Mucosa of rectum (tissue), 2 donors: ENCODE measurements at regions not wholly inside any gene's neighbourhood (a gene's known extent, or its start where the extent isn't known, plus 50 kb on each side); places are given as distances from the start of the nearest gene placed in this dataset.

Experiments
- H3K27ac ChIP-seq, 2 donors: one replicate each; pipeline ENCODE4 v1.7.0; 2013; ENCODE audit warnings: inconsistent platforms in 2 of 2, low read depth in 2 of 2, low read length in 2 of 2
- H3K27me3 ChIP-seq, 2 donors: one replicate each; pipeline ENCODE4 v1.7.0; 2013; ENCODE audit warnings: low read length in 2 of 2; ENCODE audit not compliant: control insufficient read depth in 2 of 2, insufficient read depth in 2 of 2
- H3K36me3 ChIP-seq, 2 donors: one replicate each; pipeline ENCODE4 v1.7.0; 2013; ENCODE audit warnings: low read length in 2 of 2; ENCODE audit not compliant: control insufficient read depth in 2 of 2, insufficient read depth in 2 of 2
- H3K4me1 ChIP-seq, 2 donors: one replicate each; pipeline ENCODE4 v1.7.0; 2013; ENCODE audit warnings: low read length in 2 of 2, mild to moderate bottlenecking in 1 of 2; ENCODE audit not compliant: control insufficient read depth in 2 of 2, insufficient read depth in 2 of 2
- H3K4me3 ChIP-seq, 2 donors: one replicate each; pipeline ENCODE4 v1.7.0; 2013; ENCODE audit warnings: low read length in 2 of 2
- H3K9ac ChIP-seq, 2 donors: one replicate each; pipeline ENCODE4 v1.7.0; 2013; ENCODE audit warnings: low read length in 2 of 2, low read depth in 1 of 2, mild to moderate bottlenecking in 1 of 2
- H3K9me3 ChIP-seq, 2 donors: one replicate each; pipeline ENCODE4 v1.7.0; 2013; ENCODE audit warnings: low read length in 2 of 2; ENCODE audit not compliant: control insufficient read depth in 2 of 2
- donor health status: healthy.
- donor health status: Normal muscosa, but diverticular disease.

GRCh38 chr10:10318856-10319255 lies 698.8 kb upstream of the CELF2 start:
- no peak overlapping the region for H3K4me3 ChIP-seq
- no peak overlapping the region for H3K9ac ChIP-seq
- no peaks in the 10 kb centered on the region for H3K27me3 ChIP-seq
- no peaks in the 10 kb centered on the region for H3K36me3 ChIP-seq
- H3K4me1 ChIP-seq: no peaks in the 10 kb centered on the region
- H3K9me3 ChIP-seq: no peaks in the 10 kb centered on the region
- no peak overlapping the region for H3K27ac ChIP-seq

- Histone ChIP-seq H3K9me3 (no peaks in the 10 kb centered on the region), H3K27ac (no peak overlapping the region), H3K9ac (no peak overlapping the region), H3K27me3 (no peaks in the 10 kb centered on the region), H3K36me3 (no peaks in the 10 kb centered on the region), H3K4me1 (no peaks in the 10 kb centered on the region), H3K4me3 (no peak overlapping the region)
Observed at GRCh38 chr10:10320956-10321355, 696.7 kb upstream of the CELF2 start.

GRCh38 chr10:10326116-10326515 lies 691.6 kb upstream of the CELF2 start:
- no peaks in the 10 kb centered on the region for H3K9me3 ChIP-seq
- H3K4me3 ChIP-seq: no peak overlapping the region
- no peaks in the 10 kb centered on the region for H3K27me3 ChIP-seq

GRCh38 chr10:10327934-10328333 lies 689.7 kb upstream of the CELF2 start:
- Histone ChIP-seq H3K9me3 (no peaks in the 10 kb centered on the region), H3K27ac (no peak overlapping the region), H3K4me1 (no peaks in the 10 kb centered on the region), H3K27me3 (no peaks in the 10 kb centered on the region), H3K9ac (no peak overlapping the region), H3K4me3 (no peak overlapping the region), H3K36me3 (no peaks in the 10 kb centered on the region)

More at GRCh38 chr10:10326116-10326515, 691.6 kb upstream of the CELF2 start:
- no peak overlapping the region for H3K9ac ChIP-seq
- no peaks in the 10 kb centered on the region for H3K36me3 ChIP-seq
- no peak overlapping the region for H3K27ac ChIP-seq
- no peaks in the 10 kb centered on the region for H3K4me1 ChIP-seq

- no peak overlapping the region for H3K9ac ChIP-seq
- H3K27ac ChIP-seq: no peak overlapping the region
- no peaks in the 10 kb centered on the region for H3K27me3 ChIP-seq
- no peaks in the 10 kb centered on the region for H3K4me1 ChIP-seq
- H3K9me3 ChIP-seq: no peaks in the 10 kb centered on the region
- H3K36me3 ChIP-seq: no peaks in the 10 kb centered on the region
- no peak overlapping the region for H3K4me3 ChIP-seq
Observed at GRCh38 chr10:10330418-10330817, 687.3 kb upstream of the CELF2 start.

- Histone ChIP-seq H3K27ac (no peak overlapping the region), H3K27me3 (no peaks in the 10 kb centered on the region), H3K4me3 (no peak overlapping the region), H3K4me1 (no peaks in the 10 kb centered on the region), H3K36me3 (no peaks in the 10 kb centered on the region), H3K9ac (no peak overlapping the region), H3K9me3 (no peaks in the 10 kb centered on the region)
Observed at GRCh38 chr10:10332786-10333185, 684.9 kb upstream of the CELF2 start.

- Histone ChIP-seq H3K4me3 (no peak overlapping the region), H3K9me3 (no peaks in the 10 kb centered on the region), H3K27ac (no peak overlapping the region), H3K36me3 (no peaks in the 10 kb centered on the region), H3K4me1 (no peaks in the 10 kb centered on the region), H3K27me3 (no peaks in the 10 kb centered on the region), H3K9ac (no peak overlapping the region)
Observed at GRCh38 chr10:10333622-10334021, 684.0 kb upstream of the CELF2 start.

GRCh38 chr10:10338339-10338738 lies 679.3 kb upstream of the CELF2 start:
- no peaks in the 10 kb centered on the region for H3K9me3 ChIP-seq
- no peak overlapping the region for H3K27ac ChIP-seq
- no peak overlapping the region for H3K4me3 ChIP-seq
- H3K36me3 ChIP-seq: no peaks in the 10 kb centered on the region
- H3K27me3 ChIP-seq: no peaks in the 10 kb centered on the region
- H3K9ac ChIP-seq: no peak overlapping the region
- no peaks in the 10 kb centered on the region for H3K4me1 ChIP-seq

GRCh38 chr10:10346390-10347150 lies 671.1 kb upstream of the CELF2 start:
- H3K4me1 ChIP-seq: no peaks in the 10 kb centered on the region
- no peaks in the 10 kb centered on the region for H3K36me3 ChIP-seq
- H3K4me3 ChIP-seq: no peak overlapping the region
- H3K9me3 ChIP-seq: no peaks in the 10 kb centered on the region
- H3K9ac ChIP-seq: no peak overlapping the region
- no peak overlapping the region for H3K27ac ChIP-seq
- no peaks in the 10 kb centered on the region for H3K27me3 ChIP-seq

- Histone ChIP-seq H3K4me1 (no peaks in the 10 kb centered on the region), H3K27me3 (no peaks in the 10 kb centered on the region), H3K9me3 (no peaks in the 10 kb centered on the region), H3K9ac (no peak overlapping the region), H3K27ac (no peak overlapping the region), H3K36me3 (no peaks in the 10 kb centered on the region), H3K4me3 (no peak overlapping the region)
Observed at GRCh38 chr10:10350050-10350449, 667.6 kb upstream of the CELF2 start.
